C4-2B (cell line): ENCODE measurements at regions not wholly inside any gene's neighbourhood (a gene's known extent, or its start where the extent isn't known, plus 50 kb on each side); places are given as distances from the start of the nearest gene placed in this dataset.

ENCODE experiments used
- H3K27ac ChIP-seq: fragments of 450-650 bp; 2 replicates; pipeline ENCODE4 v1.5.1; 2017
- ZFX ChIP-seq: fragments of 450-650 bp; IDR thresholded peaks from 2 replicates; pipeline ENCODE4 v1.6.1; 2017
- TF ChIP-seq, protein P1 (sequence below): fragments of 450-650 bp; conservative IDR thresholded peaks from 2 replicates; pipeline ENCODE4 v1.5.1; 2017; ENCODE audit warnings: mild to moderate bottlenecking

DNA sequence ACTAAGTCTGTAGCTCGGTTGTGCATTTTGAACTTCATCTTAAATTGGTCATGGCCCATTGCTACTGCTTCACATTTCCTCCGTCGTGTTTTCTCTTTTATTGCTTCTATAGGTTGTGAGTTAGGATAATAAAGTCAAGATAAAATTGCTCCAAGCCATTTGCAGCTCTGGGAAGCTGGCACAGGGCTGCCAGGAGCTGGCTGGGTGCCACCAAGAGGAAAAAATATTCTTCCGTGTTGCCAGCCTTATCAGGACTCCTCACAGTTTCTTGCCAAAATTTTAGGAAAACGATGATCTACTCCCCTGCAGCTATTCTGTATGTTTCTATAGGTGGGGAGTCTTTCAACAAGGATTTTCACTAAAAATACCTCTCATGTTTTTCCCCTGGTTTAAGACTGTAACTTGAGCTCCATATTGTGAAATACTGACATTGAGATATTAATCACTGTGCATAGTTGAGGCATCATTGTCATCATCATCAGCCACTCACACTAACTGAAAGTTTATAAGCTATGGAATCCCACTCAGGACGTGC, 55.4 kb upstream of the PIAS1 start:
- TF ChIP-seq, protein P1, sequence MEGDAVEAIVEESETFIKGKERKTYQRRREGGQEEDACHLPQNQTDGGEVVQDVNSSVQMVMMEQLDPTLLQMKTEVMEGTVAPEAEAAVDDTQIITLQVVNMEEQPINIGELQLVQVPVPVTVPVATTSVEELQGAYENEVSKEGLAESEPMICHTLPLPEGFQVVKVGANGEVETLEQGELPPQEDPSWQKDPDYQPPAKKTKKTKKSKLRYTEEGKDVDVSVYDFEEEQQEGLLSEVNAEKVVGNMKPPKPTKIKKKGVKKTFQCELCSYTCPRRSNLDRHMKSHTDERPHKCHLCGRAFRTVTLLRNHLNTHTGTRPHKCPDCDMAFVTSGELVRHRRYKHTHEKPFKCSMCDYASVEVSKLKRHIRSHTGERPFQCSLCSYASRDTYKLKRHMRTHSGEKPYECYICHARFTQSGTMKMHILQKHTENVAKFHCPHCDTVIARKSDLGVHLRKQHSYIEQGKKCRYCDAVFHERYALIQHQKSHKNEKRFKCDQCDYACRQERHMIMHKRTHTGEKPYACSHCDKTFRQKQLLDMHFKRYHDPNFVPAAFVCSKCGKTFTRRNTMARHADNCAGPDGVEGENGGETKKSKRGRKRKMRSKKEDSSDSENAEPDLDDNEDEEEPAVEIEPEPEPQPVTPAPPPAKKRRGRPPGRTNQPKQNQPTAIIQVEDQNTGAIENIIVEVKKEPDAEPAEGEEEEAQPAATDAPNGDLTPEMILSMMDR = no peak
- TF ChIP-seq ZFX = no peak
- peak overlapping the region; percentile 12; the same call in 1 of the 2 replicates for H3K27ac ChIP-seq

DNA sequence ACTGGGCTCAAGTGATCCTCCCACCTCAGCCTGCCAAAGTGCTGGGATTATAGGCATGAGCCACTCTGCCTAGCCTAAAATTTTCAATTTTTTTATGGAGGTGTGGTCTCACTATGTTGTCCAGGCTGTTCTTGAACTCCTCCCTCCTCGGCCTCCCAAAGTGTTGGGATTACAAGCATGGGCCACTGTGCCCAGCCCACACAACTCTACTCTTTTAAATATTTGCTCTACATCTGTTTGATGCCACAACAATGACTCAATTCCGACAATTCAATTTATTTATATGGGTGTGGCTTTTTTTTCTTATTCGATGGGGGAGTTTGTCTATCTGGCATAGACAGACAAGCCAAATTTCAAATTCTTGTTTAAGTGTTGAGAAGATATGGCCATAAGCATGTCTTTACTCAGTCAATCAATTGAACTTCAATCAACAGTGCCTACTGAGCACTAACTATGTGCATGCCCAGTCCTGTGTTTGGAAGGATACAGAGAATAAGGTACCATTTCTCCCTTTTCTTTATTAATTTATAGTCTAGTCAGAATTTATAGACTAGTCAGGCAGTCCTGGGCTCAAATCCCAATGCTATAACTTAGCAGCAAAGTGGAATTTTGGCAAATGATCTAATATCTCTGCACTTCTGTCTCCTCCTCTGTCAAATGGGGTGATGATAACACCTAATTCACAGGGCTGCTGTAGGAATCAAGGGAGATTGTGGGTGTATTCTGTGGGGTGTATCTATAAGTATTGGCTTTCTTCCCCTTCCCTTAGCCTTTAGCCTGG, 54.6 kb upstream of the PIAS1 start:
- TF ChIP-seq, protein P1 = no peak
- TF ChIP-seq ZFX = no peak

DNA sequence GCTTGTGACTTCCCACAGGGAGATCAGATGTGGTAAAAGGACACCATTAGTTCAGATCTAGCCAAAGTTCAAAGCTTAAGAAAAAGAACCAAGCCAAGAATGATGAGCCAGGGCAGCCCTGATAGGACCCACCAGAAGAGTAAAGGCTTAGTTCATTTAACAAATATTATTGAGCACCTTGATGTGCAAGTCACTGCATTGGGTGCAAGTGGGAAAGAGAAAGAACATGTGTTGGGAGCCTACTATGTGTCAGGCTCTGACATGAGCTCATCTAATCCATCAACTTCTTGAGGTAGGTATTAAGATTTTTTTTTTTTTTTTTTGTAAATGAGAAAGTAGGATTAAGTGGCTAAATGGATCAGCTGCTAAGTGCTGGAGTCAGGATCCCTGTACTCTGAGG, 53.4 kb upstream of the PIAS1 start:
- no peak overlapping the region for H3K27ac ChIP-seq
- TF ChIP-seq ZFX = no peak
- TF ChIP-seq, protein P1 = no peak

More for the DNA sequence above, 54.6 kb upstream of the PIAS1 start:
- H3K27ac ChIP-seq = no peak overlapping the region

GRCh38 chr15:68001811-68002210, 52.3 kb upstream of the PIAS1 start:
- H3K27ac ChIP-seq = no peak overlapping the region
- TF ChIP-seq, protein P1 = no peak
- no peak for TF ChIP-seq ZFX

GRCh38 chr15:68003297-68003696, 50.8 kb upstream of the PIAS1 start:
- TF ChIP-seq, protein P1 = no peak
- no peak for TF ChIP-seq ZFX

More at GRCh38 chr15:68003297-68003696, 50.8 kb upstream of the PIAS1 start:
- no peak overlapping the region for H3K27ac ChIP-seq
